GM23338 (cell line): ENCODE measurements at regions not wholly inside any gene's neighbourhood (a gene's known extent, or its start where the extent isn't known, plus 50 kb on each side); places are given as distances from the start of the nearest gene placed in this dataset.

Experiments used
- ATAC-seq: fragments of 200-7000 bp; cut with Tn5 transposase; 3 replicates; pipeline ENCODE4 v1.9.1; 2020
- DNase-seq: peaks from one replicate; pipeline ENCODE4 v3.0.0-alpha.2; 2015; ENCODE audit warnings: low spot score
- H2AFZ ChIP-seq: fragments of 200-600 bp; sonication (generic); 2 replicates; pipeline ENCODE4 v1.8.0; 2016; ENCODE audit warnings: antibody characterized with exemption, mild to moderate bottlenecking, moderate library complexity
- H3F3A ChIP-seq: fragments of 200-600 bp; sonication (generic); replicated peaks from 2 replicates; pipeline ENCODE4 v1.8.0; 2017; ENCODE audit warnings: antibody characterized with exemption, mixed run types, low read depth
- H3K27ac ChIP-seq: fragments of 200-600 bp; sonication (generic); 2 replicates; pipeline ENCODE4 v1.6.1; 2016; ENCODE audit warnings: low read depth
- H3K27me3 ChIP-seq: fragments of 200-600 bp; sonication (generic); 2 replicates; pipeline ENCODE4 v1.8.0; 2016; ENCODE audit warnings: mild to moderate bottlenecking, mixed run types, moderate library complexity; ENCODE audit not compliant: insufficient read depth
- H3K36me3 ChIP-seq: fragments of 200-600 bp; sonication (generic); 2 replicates; pipeline ENCODE4 v1.8.0; 2016; ENCODE audit warnings: mild to moderate bottlenecking; ENCODE audit not compliant: insufficient read depth
- H3K4me1 ChIP-seq: fragments of 200-600 bp; sonication (generic); 2 replicates; pipeline ENCODE4 v1.8.0; 2016; ENCODE audit warnings: mild to moderate bottlenecking, moderate library complexity; ENCODE audit not compliant: insufficient read depth
- H3K4me2 ChIP-seq: fragments of 200-600 bp; sonication (generic); 2 replicates; pipeline ENCODE4 v1.7.1; 2017; ENCODE audit warnings: mixed run types
- H3K4me3 ChIP-seq: fragments of 200-600 bp; sonication (generic); 2 replicates; pipeline ENCODE4 v1.6.1; 2016; ENCODE audit warnings: mixed run types
- H3K79me2 ChIP-seq: fragments of 200-600 bp; sonication (generic); replicated peaks from 2 replicates; pipeline ENCODE4 v1.8.0; 2017; ENCODE audit warnings: mild to moderate bottlenecking; ENCODE audit not compliant: insufficient read depth
- H3K9me2 ChIP-seq: fragments of 200-600 bp; sonication (generic); 2 replicates; pipeline ENCODE4 v1.8.0; 2017; ENCODE audit not compliant: insufficient read depth
- H4K20me1 ChIP-seq: fragments of 200-600 bp; sonication (generic); replicated peaks from 2 replicates; pipeline ENCODE4 v1.8.0; 2017; ENCODE audit warnings: mild to moderate bottlenecking; ENCODE audit not compliant: insufficient read depth
- H3K27ac Mint-ChIP-seq: 2 replicates; pipeline ENCODE4 v1.8.0; 2020; ENCODE audit warnings: inconsistent platforms, mild to moderate bottlenecking, moderate library complexity, mixed read lengths
- H3K27me3 Mint-ChIP-seq: 3 replicates; pipeline ENCODE4 v1.8.0; 2022; ENCODE audit warnings: low read depth, mild to moderate bottlenecking, moderate library complexity, mixed read lengths, inconsistent platforms; ENCODE audit not compliant: insufficient read depth, poor library complexity
- H3K36me3 Mint-ChIP-seq: 3 replicates; pipeline ENCODE4 v1.8.0; 2021; ENCODE audit warnings: low read depth, mild to moderate bottlenecking, inconsistent platforms, moderate library complexity, mixed read lengths
- H3K4me1 Mint-ChIP-seq: 3 replicates; pipeline ENCODE4 v1.8.0; 2020; ENCODE audit warnings: mild to moderate bottlenecking, inconsistent platforms, mixed read lengths
- H3K4me3 Mint-ChIP-seq: 3 replicates; pipeline ENCODE4 v1.8.0; 2021; ENCODE audit warnings: moderate library complexity, mild to moderate bottlenecking, inconsistent platforms, mixed read lengths
- H3K9me3 Mint-ChIP-seq: 3 replicates; pipeline ENCODE4 v1.8.0; 2020; ENCODE audit warnings: moderate library complexity, mild to moderate bottlenecking, inconsistent platforms, mixed read lengths
- CREB1 ChIP-seq: fragments of 250-450 bp; sonication (Bioruptor Pico); IDR thresholded peaks from 2 replicates; pipeline ENCODE4 v1.5.0; 2020; ENCODE audit warnings: low read depth, mild to moderate bottlenecking, moderate library complexity
- CTCF ChIP-seq, 2 experiments: fragments of 200-600 bp in 1 of 2; sonication (generic) in 1 of 2; conservative IDR thresholded peaks; 2 replicates each; pipeline versions ENCODE4 v1.5.1 to v1.6.1; 2016 to 2017; ENCODE audit warnings: antibody characterized with exemption in 2 of 2, low read depth in 2 of 2, mild to moderate bottlenecking in 2 of 2, moderate library complexity in 1 of 2
- EZH2 ChIP-seq: fragments of 200-600 bp; sonication (generic); IDR thresholded peaks from one replicate; pipeline ENCODE4 v1.8.0; 2017; ENCODE audit warnings: antibody characterized with exemption, mild to moderate bottlenecking, low read depth; ENCODE audit not compliant: unreplicated experiment
- JUNB ChIP-seq: IDR thresholded peaks from one replicate; pipeline ENCODE4 v1.6.1; 2016; ENCODE audit warnings: antibody characterized with exemption; ENCODE audit not compliant: unreplicated experiment
- NANOG ChIP-seq: IDR thresholded peaks from 2 replicates; pipeline ENCODE4 v1.6.1; 2016; ENCODE audit warnings: antibody characterized with exemption, borderline replicate concordance
- POLR2AphosphoS5 ChIP-seq: IDR thresholded peaks from 2 replicates; pipeline ENCODE4 v1.6.1; 2016; ENCODE audit warnings: antibody characterized with exemption, low read depth
- REST ChIP-seq: IDR thresholded peaks from one replicate; pipeline ENCODE4 v1.6.1; 2018; ENCODE audit warnings: antibody characterized with exemption; ENCODE audit not compliant: unreplicated experiment
- STAT1 ChIP-seq: IDR thresholded peaks from one replicate; pipeline ENCODE4 v1.6.1; 2016; ENCODE audit warnings: antibody characterized with exemption; ENCODE audit not compliant: unreplicated experiment
- ZNF114 ChIP-seq: fragments of 250-450 bp; sonication (Bioruptor Pico); IDR thresholded peaks from 2 replicates; pipeline ENCODE4 v1.5.0; 2020; ENCODE audit warnings: mild to moderate bottlenecking, moderate library complexity
- ZNF331 ChIP-seq: fragments of 250-450 bp; sonication (Bioruptor Pico); IDR thresholded peaks from 2 replicates; pipeline ENCODE4 v1.5.0; 2020; ENCODE audit warnings: low read depth, mild to moderate bottlenecking, moderate library complexity
- ZNF462 ChIP-seq: fragments of 250-450 bp; sonication (Bioruptor Pico); IDR thresholded peaks from 2 replicates; pipeline ENCODE4 v1.5.0; 2020; ENCODE audit warnings: mild to moderate bottlenecking, moderate library complexity
- TF ChIP-seq, protein P1 (sequence below): IDR thresholded peaks from 2 replicates; pipeline ENCODE4 v1.6.1; 2016; ENCODE audit warnings: antibody characterized with exemption

GRCh38 chr18:71450257-71450656, 1093.9 kb downstream of the CBLN2 start (continued):
- TF ChIP-seq REST (no peak), CTCF (conservative IDR thresholded peaks at IDR 0.05; ENCODE audit: low read depth in 2 of 2) (no peak), POLR2AphosphoS5 (no peak), ZNF114 (no peak), STAT1 (no peak), EZH2 (no peak), ZNF331 (CRISPR knock-in tag) (no peak), NANOG (no peak), CREB1 (CRISPR knock-in tag) (no peak)
- TF ChIP-seq, protein P1, sequence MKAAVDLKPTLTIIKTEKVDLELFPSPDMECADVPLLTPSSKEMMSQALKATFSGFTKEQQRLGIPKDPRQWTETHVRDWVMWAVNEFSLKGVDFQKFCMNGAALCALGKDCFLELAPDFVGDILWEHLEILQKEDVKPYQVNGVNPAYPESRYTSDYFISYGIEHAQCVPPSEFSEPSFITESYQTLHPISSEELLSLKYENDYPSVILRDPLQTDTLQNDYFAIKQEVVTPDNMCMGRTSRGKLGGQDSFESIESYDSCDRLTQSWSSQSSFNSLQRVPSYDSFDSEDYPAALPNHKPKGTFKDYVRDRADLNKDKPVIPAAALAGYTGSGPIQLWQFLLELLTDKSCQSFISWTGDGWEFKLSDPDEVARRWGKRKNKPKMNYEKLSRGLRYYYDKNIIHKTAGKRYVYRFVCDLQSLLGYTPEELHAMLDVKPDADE = no peak

GRCh38 chr18:71443706-71444480, 1100.2 kb downstream of the CBLN2 start:
- no peaks in the 10 kb centered on the region for H3K36me3 ChIP-seq
- H3K4me3 ChIP-seq = no peak overlapping the region
- peaks cover 20% of the 10 kb centered on the region for H3K36me3 Mint-ChIP-seq
- H3F3A ChIP-seq = no peaks in the 10 kb centered on the region
- H3K79me2 ChIP-seq = no peaks in the 10 kb centered on the region
- H3K9me2 ChIP-seq = no peaks in the 10 kb centered on the region
- H3K4me1 Mint-ChIP-seq = no peaks in the 10 kb centered on the region
- ATAC-seq = no peak
- H3K4me1 ChIP-seq = no peaks in the 10 kb centered on the region
- no peak overlapping the region for H3K27ac ChIP-seq
- H3K9me3 Mint-ChIP-seq = peaks cover 88% of the 10 kb centered on the region
- no peak overlapping the region for H3K4me3 Mint-ChIP-seq
- H3K27ac Mint-ChIP-seq = no peak overlapping the region
- H3K27me3 Mint-ChIP-seq = no peaks in the 10 kb centered on the region
- H2AFZ ChIP-seq = no peak overlapping the region
- DNase-seq = no peak
- no peak overlapping the region for H3K4me2 ChIP-seq
- H4K20me1 ChIP-seq = no peaks in the 10 kb centered on the region
- H3K27me3 ChIP-seq = no peaks in the 10 kb centered on the region
- TF ChIP-seq JUNB = no peak
- no peak for TF ChIP-seq ZNF462 (CRISPR knock-in tag)
- no peak for TF ChIP-seq CREB1 (CRISPR knock-in tag)
